HG03354 (cell line): ENCODE measurements at regions not wholly inside any gene's neighbourhood (a gene's known extent, or its start where the extent isn't known, plus 50 kb on each side); places are given as distances from the start of the nearest gene placed in this dataset.
"Not testable (repeated sequence)": the region's sequence is repeated elsewhere in the genome, so short reads cannot be mapped to it uniquely, and the experiment has no call there.

Experiments
- ATAC-seq: cut with Tn5 transposase; IDR thresholded peaks from one replicate; pipeline ENCODE4 v1.9.1; 2021; ENCODE audit warnings: mild to moderate bottlenecking; ENCODE audit not compliant: unreplicated experiment, poor library complexity, severe bottlenecking

- no peak for ATAC-seq
Measured at GRCh38 chr2:129008881-129009554, 690.4 kb upstream of the HS6ST1 start.

GRCh38 chr2:129009555-129010146 is 691.0 kb upstream of the HS6ST1 start:
- no peak for ATAC-seq

- no peak for ATAC-seq
Measured at GRCh38 chr2:129010262-129010661, 691.6 kb upstream of the HS6ST1 start.

GRCh38 chr2:129011466-129012061 is 692.9 kb upstream of the HS6ST1 start:
- no peak for ATAC-seq

- ATAC-seq, result no peak
Measured at GRCh38 chr2:129014432-129014831, 695.8 kb upstream of the HS6ST1 start.

GRCh38 chr2:129015397-129016285 is 697.0 kb upstream of the HS6ST1 start:
- ATAC-seq, result no peak

- ATAC-seq, result no peak
Measured at GRCh38 chr2:129016972-129017371, 698.3 kb upstream of the HS6ST1 start.

GRCh38 chr2:129024796-129025195 is 706.1 kb upstream of the HS6ST1 start:
- ATAC-seq, result no peak

- no peak for ATAC-seq
Measured at GRCh38 chr2:129035992-129036391, 717.3 kb upstream of the HS6ST1 start.

GRCh38 chr2:129043677-129044076 is 725.0 kb upstream of the HS6ST1 start:
- not testable (repeated sequence) for ATAC-seq

GRCh38 chr2:129046475-129046874 is 727.8 kb upstream of the HS6ST1 start:
- not testable (repeated sequence) for ATAC-seq

GRCh38 chr2:129050101-129050500 is 731.4 kb upstream of the HS6ST1 start:
- no peak for ATAC-seq

- no peak for ATAC-seq
Measured at GRCh38 chr2:129055242-129055641, 736.6 kb upstream of the HS6ST1 start.

- ATAC-seq, result no peak
Measured at GRCh38 chr2:129055824-129056223, 737.2 kb upstream of the HS6ST1 start.

- ATAC-seq, result no peak
Measured at GRCh38 chr2:129056309-129056958, 737.8 kb upstream of the HS6ST1 start.

GRCh38 chr2:129056959-129057317 is 738.3 kb upstream of the HS6ST1 start:
- no peak for ATAC-seq

GRCh38 chr2:129058981-129059380 is 740.3 kb upstream of the HS6ST1 start:
- ATAC-seq, result no peak

GRCh38 chr2:129059476-129059875 is 740.8 kb upstream of the HS6ST1 start:
- ATAC-seq, result no peak

- ATAC-seq, result no peak
Measured at GRCh38 chr2:129061069-129061768, 742.6 kb upstream of the HS6ST1 start.
